Stimulated activated CD8-positive, alpha-beta memory T cell treated with anti-CD3 and anti-CD28 coated beads, Interleukin-12 subunit alpha, Interleukin-12 subunit beta, amount 100 ng/mL, for 1 hour (primary cell): ENCODE measurements at regions not wholly inside any gene's neighbourhood (a gene's known extent, or its start where the extent isn't known, plus 50 kb on each side); places are given as distances from the start of the nearest gene placed in this dataset.
"Not testable (repeated sequence)": the region's sequence is repeated elsewhere in the genome, so short reads cannot be mapped to it uniquely, and the experiment has no call there.

Experiments used
- DNase-seq: peaks from one replicate; pipeline ENCODE4 v3.0.0-alpha.2; 2020; ENCODE audit warnings: low read depth

- no peak for DNase-seq
These were observed 63.3 kb downstream of the POU4F1 start for GRCh38 chr13:78540058-78540457.

- not testable (repeated sequence) for DNase-seq
These were observed 77.3 kb downstream of the POU4F1 start for GRCh38 chr13:78526044-78526443.

GRCh38 chr13:78524936-78525335, 78.4 kb downstream of the POU4F1 start:
- DNase-seq = no peak

GRCh38 chr13:78521091-78521490, 82.3 kb downstream of the POU4F1 start:
- no peak for DNase-seq

GRCh38 chr13:78520425-78520824, 82.9 kb downstream of the POU4F1 start:
- no peak for DNase-seq

GRCh38 chr13:78518482-78518881, 84.9 kb downstream of the POU4F1 start:
- DNase-seq = not testable (repeated sequence)

GRCh38 chr13:78499802-78500201, 103.5 kb downstream of the POU4F1 start:
- no peak for DNase-seq

GRCh38 chr13:78497702-78498355, 105.5 kb downstream of the POU4F1 start:
- DNase-seq = no peak

GRCh38 chr13:78491978-78492377, 111.4 kb downstream of the POU4F1 start:
- no peak for DNase-seq

- DNase-seq = not testable (repeated sequence)
These were observed 113.1 kb downstream of the POU4F1 start for GRCh38 chr13:78490225-78490624.

- DNase-seq = no peak
These were observed 115.6 kb downstream of the POU4F1 start for GRCh38 chr13:78487707-78488106.

- DNase-seq = no peak
These were observed 117.5 kb downstream of the POU4F1 start for GRCh38 chr13:78485803-78486202.

- DNase-seq = no peak
These were observed 125.2 kb downstream of the POU4F1 start for GRCh38 chr13:78478183-78478582.

GRCh38 chr13:78476910-78477309, 126.4 kb downstream of the POU4F1 start:
- no peak for DNase-seq

GRCh38 chr13:78468621-78469020, 134.7 kb downstream of the POU4F1 start:
- no peak for DNase-seq

GRCh38 chr13:78465250-78465649, 138.1 kb downstream of the POU4F1 start:
- no peak for DNase-seq

GRCh38 chr13:78460176-78460575, 143.2 kb downstream of the POU4F1 start:
- no peak for DNase-seq

GRCh38 chr13:78443839-78444238, 159.5 kb downstream of the POU4F1 start:
- DNase-seq = no peak

- DNase-seq = no peak
These were observed 165.6 kb downstream of the POU4F1 start for GRCh38 chr13:78437781-78438180.

GRCh38 chr13:78436311-78436710, 167.0 kb downstream of the POU4F1 start:
- no peak for DNase-seq

- no peak for DNase-seq
These were observed 172.0 kb downstream of the POU4F1 start for GRCh38 chr13:78431328-78431727.

GRCh38 chr13:78430811-78431210, 172.5 kb downstream of the POU4F1 start:
- no peak for DNase-seq

- no peak for DNase-seq
These were observed 173.1 kb downstream of the POU4F1 start for GRCh38 chr13:78430166-78430791.

- no peak for DNase-seq
These were observed 174.7 kb downstream of the POU4F1 start for GRCh38 chr13:78428646-78429045.
